PC-9 (cell line): ENCODE measurements at regions not wholly inside any gene's neighbourhood (a gene's known extent, or its start where the extent isn't known, plus 50 kb on each side); places are given as distances from the start of the nearest gene placed in this dataset.

Source experiments
- BruUV-seq: library from RNA; stranded (reverse); fragments of 400-500 nt; replicated peaks from 2 replicates; lab custom pipeline; 2021; lab: Mats Ljungman, UMichigan
- CTCF ChIA-PET: fragments of 300-600 bp; sonication (Branson Sonifier 250); formaldehyde crosslinking; loops from one replicate; lab custom pipeline; 2022; ENCODE audit warnings: antibody characterized with exemption; lab: Charles Lee
- POLR2A ChIA-PET: fragments of 300-600 bp; sonication (Branson Sonifier 250); formaldehyde crosslinking; loops from one replicate; lab custom pipeline; 2022; ENCODE audit warnings: antibody characterized with exemption; ENCODE audit not compliant: unreplicated experiment; lab: Charles Lee
- DNase-seq, 2 experiments: peaks; one replicate each; pipeline versions ENCODE4 v3.0.0 to v3.0.0-alpha.2; 2015 to 2022; ENCODE audit warnings: mixed read lengths in 1 of 2
- H2AFZ ChIP-seq: fragments of 200-600 bp; sonication (generic); 2 replicates; pipeline ENCODE4 v1.8.1; 2017; ENCODE audit warnings: antibody characterized with exemption
- H3F3A ChIP-seq: fragments of 200-600 bp; sonication (generic); 2 replicates; pipeline ENCODE4 v1.8.1; 2017; ENCODE audit warnings: antibody characterized with exemption, mild to moderate bottlenecking, low read depth; ENCODE audit not compliant: insufficient read depth
- H3K27ac ChIP-seq: fragments of 200-600 bp; sonication (generic); 2 replicates; pipeline ENCODE4 v1.6.1; 2016; ENCODE audit warnings: mixed run types
- H3K27me3 ChIP-seq: fragments of 200-600 bp; sonication (generic); 2 replicates; pipeline ENCODE4 v1.6.1; 2016; ENCODE audit warnings: low read depth, mixed run types; ENCODE audit not compliant: insufficient read depth
- H3K36me3 ChIP-seq: fragments of 200-600 bp; sonication (generic); 2 replicates; pipeline ENCODE4 v1.6.1; 2016; ENCODE audit warnings: low read depth, mixed run types
- H3K4me1 ChIP-seq: fragments of 200-600 bp; sonication (generic); replicated peaks from 2 replicates; pipeline ENCODE4 v1.6.1; 2016; ENCODE audit warnings: mixed run types; ENCODE audit not compliant: insufficient read depth
- H3K4me2 ChIP-seq: fragments of 200-600 bp; sonication (generic); 2 replicates; pipeline ENCODE4 v1.6.1; 2017; ENCODE audit warnings: mixed run types
- H3K4me3 ChIP-seq: fragments of 200-600 bp; sonication (generic); 2 replicates; pipeline ENCODE4 v1.6.1; 2016; ENCODE audit warnings: mixed run types
- H3K79me2 ChIP-seq: fragments of 200-600 bp; sonication (generic); 2 replicates; pipeline ENCODE4 v1.6.1; 2017; ENCODE audit warnings: low read depth, mixed run types
- H3K9me2 ChIP-seq: fragments of 200-600 bp; sonication (generic); 2 replicates; pipeline ENCODE4 v1.8.1; 2017; ENCODE audit warnings: mild to moderate bottlenecking; ENCODE audit not compliant: insufficient read depth
- H3K9me3 ChIP-seq: fragments of 200-600 bp; sonication (generic); 2 replicates; pipeline ENCODE4 v1.8.1; 2016; ENCODE audit warnings: low read depth; ENCODE audit not compliant: insufficient read depth
- H4K20me1 ChIP-seq: fragments of 200-600 bp; sonication (generic); 2 replicates; pipeline ENCODE4 v1.8.1; 2017; ENCODE audit not compliant: insufficient read depth
- CTCF ChIP-seq: fragments of 200-600 bp; sonication (generic); conservative IDR thresholded peaks from 2 replicates; pipeline ENCODE4 v1.6.1; 2017; ENCODE audit warnings: mixed run types, antibody characterized with exemption, mild to moderate bottlenecking, moderate library complexity
- EZH2 ChIP-seq: fragments of 200-600 bp; sonication (generic); IDR thresholded peaks from 2 replicates; pipeline ENCODE4 v1.8.0; 2017; ENCODE audit warnings: antibody characterized with exemption, low read depth
- intact Hi-C: fragments of 100-400 bp; cut with micrococcal nuclease; formaldehyde crosslinking; loops from one replicate; pipeline ENCODE4 v1.10.0; 2022; ENCODE audit not compliant: unreplicated experiment

DNA sequence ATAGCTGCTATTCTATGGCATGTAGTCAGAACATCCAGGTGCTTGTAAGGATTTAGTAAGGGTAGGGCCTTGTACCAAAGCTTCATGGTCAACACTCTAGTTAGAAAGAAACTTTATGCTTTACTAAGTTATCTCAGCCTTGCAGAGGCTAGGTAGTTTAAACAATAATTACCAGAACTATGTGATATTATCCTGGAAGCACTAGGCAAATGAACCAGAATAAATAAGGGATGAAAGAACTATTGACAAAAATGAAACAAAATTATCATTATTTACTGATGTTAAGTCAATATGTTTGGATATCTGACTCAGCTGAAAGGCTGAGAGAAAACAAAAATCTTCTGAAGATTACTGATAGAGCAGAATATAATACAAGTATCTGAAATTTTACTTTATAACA is 1089.1 kb upstream of the RAG2 start:
- H3K4me1 ChIP-seq: no peaks in the 10 kb centered on the region
- H4K20me1 ChIP-seq: no peaks in the 10 kb centered on the region
- H3K4me2 ChIP-seq: no peak overlapping the region
- BruUV-seq: no TSS peak
- H3K9me2 ChIP-seq: no peaks in the 10 kb centered on the region; the same call in 1 of the 2 replicates
- H3F3A ChIP-seq: no peaks in the 10 kb centered on the region; the same call in 1 of the 2 replicates
- intact Hi-C loops: no loop called here
- ChIA-PET CTCF (no interaction called here), POLR2A (no interaction called here)
- H2AFZ ChIP-seq: no peak overlapping the region
- no peaks in the 10 kb centered on the region for H3K27me3 ChIP-seq
- DNase-seq: no peak
- H3K4me3 ChIP-seq: no peak overlapping the region
- no peaks in the 10 kb centered on the region for H3K36me3 ChIP-seq
- no peaks in the 10 kb centered on the region for H3K79me2 ChIP-seq
- H3K9me3 ChIP-seq: peaks cover 13% of the 10 kb centered on the region; the same call in 1 of the 2 replicates
- TF ChIP-seq EZH2: no peak
- H3K27ac ChIP-seq: no peak overlapping the region

DNA sequence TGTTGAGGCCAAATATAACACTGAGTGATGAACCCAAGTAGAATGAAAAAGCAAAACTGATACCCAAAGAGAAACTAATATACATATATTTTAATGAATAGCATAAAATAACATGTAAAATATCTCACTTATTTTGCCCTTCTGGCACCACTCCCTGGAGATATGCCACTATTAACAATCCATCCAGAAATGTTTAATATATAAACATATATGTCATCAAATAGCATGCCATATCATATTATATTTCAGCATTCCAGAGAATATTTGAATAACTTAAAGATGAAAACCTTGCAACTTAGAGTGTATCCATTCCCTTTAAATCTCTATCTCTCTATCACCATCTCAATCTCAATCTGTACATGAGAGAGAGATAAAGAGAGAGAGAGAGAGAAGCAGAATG is 1073.3 kb upstream of the RAG2 start:
- no peaks in the 10 kb centered on the region for H3K27me3 ChIP-seq
- TF ChIP-seq EZH2: no peak
- no peak for TF ChIP-seq CTCF
- no TSS peak for BruUV-seq
- ChIA-PET POLR2A (no interaction called here), CTCF (no interaction called here)
- H3K79me2 ChIP-seq: no peaks in the 10 kb centered on the region
- no peak for DNase-seq
- H3K4me3 ChIP-seq: no peak overlapping the region
- H3K9me2 ChIP-seq: no peaks in the 10 kb centered on the region
- no peaks in the 10 kb centered on the region for H3K4me1 ChIP-seq
- no peaks in the 10 kb centered on the region for H3F3A ChIP-seq
- H2AFZ ChIP-seq: no peak overlapping the region
- no peaks in the 10 kb centered on the region for H3K9me3 ChIP-seq
- H3K27ac ChIP-seq: no peak overlapping the region
- no peaks in the 10 kb centered on the region for H3K36me3 ChIP-seq
- H4K20me1 ChIP-seq: no peaks in the 10 kb centered on the region
- H3K4me2 ChIP-seq: no peak overlapping the region
- intact Hi-C loops: no loop called here

DNA sequence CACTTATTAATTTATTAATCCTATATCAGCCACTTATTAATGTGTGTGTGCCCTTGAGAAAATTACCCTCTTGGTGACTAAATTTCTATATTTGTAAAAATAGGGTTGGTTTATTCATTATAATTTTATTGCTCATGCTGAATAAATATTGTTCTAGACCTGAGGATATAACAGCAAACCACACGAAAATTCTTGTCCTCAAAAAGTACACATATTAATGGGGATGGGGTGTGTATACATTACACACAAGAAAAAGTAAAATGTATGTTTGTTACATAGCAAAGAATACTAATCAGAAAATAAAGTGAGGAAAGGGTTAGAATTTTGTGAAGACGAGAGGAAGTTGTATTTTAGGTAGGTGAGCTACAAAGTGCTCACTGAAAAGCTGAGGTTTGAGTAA is 1068.9 kb upstream of the RAG2 start:
- Histone ChIP-seq H3K27ac (no peak overlapping the region), H3K79me2 (no peaks in the 10 kb centered on the region), H3K4me3 (no peak overlapping the region), H3K9me3 (no peaks in the 10 kb centered on the region), H3K27me3 (no peaks in the 10 kb centered on the region), H3F3A (no peaks in the 10 kb centered on the region), H4K20me1 (no peaks in the 10 kb centered on the region), H2AFZ (no peak overlapping the region), H3K9me2 (no peaks in the 10 kb centered on the region), H3K36me3 (no peaks in the 10 kb centered on the region), H3K4me1 (no peaks in the 10 kb centered on the region), H3K4me2 (no peak overlapping the region)
- POLR2A ChIA-PET: interaction anchor here (0.6 kb wide), 1 partner anchor 45 kb away, joined by 12 read pairs; no protein-coding TSS in a partner anchor
- BruUV-seq: no TSS peak
- DNase-seq: no peak
- CTCF ChIA-PET: no interaction called here
- no peak for TF ChIP-seq CTCF
- no peak for TF ChIP-seq EZH2
- intact Hi-C loops: no loop called here

- no peak for DNase-seq
- no peak overlapping the region for H3K27ac ChIP-seq
- H3K79me2 ChIP-seq: no peaks in the 10 kb centered on the region
- ChIA-PET CTCF (no interaction called here), POLR2A (interaction anchor here (0.7 kb wide), 1 partner anchor 269 kb away, joined by 3 read pairs; no protein-coding TSS in a partner anchor)
- H3K9me3 ChIP-seq: no peaks in the 10 kb centered on the region; the same call in 1 of the 2 replicates
- intact Hi-C loops: loop anchor here (1.0 kb wide), 1 partner anchor 1134 kb away; no protein-coding TSS in a partner anchor
- no peak overlapping the region for H3K4me2 ChIP-seq
- no peaks in the 10 kb centered on the region; the same call in 1 of the 2 replicates for H3K9me2 ChIP-seq
- TF ChIP-seq CTCF (peak; percentile 73), EZH2 (no peak)
- no TSS peak for BruUV-seq
- H3K36me3 ChIP-seq: no peaks in the 10 kb centered on the region
- H2AFZ ChIP-seq: no peak overlapping the region
- H4K20me1 ChIP-seq: no peaks in the 10 kb centered on the region
- H3K4me1 ChIP-seq: no peaks in the 10 kb centered on the region
- H3K27me3 ChIP-seq: no peaks in the 10 kb centered on the region
- H3K4me3 ChIP-seq: no peak overlapping the region
- H3F3A ChIP-seq: no peaks in the 10 kb centered on the region
These were observed 1059.6 kb upstream of the RAG2 start for GRCh38 chr11:37657645-37658044.
